ENCODE measurements at regions not wholly inside any gene's neighbourhood (a gene's known extent, or its start where the extent isn't known, plus 50 kb on each side); places are given as distances from the start of the nearest gene placed in this dataset.

DNA sequence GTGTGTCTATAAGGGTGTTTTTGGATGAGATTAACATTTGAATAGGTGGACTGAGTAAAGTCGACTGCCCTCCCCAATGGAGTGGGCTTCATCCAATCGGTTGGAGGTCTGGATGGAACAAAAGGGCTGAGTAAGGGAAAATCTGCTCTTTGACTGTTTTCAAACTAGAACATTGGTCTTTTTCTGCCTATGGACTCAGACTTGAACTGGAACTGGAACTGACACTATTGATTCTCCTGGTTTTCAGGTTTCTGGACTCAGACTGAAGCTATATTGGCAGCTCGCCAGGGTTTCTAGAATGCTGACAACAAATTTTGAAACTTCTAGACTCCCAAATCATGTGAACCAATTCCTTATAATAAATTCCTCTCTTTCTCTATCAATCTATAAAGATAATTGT lies 498.9 kb upstream of the EPHA7 start:
- TF ChIP-seq, protein P1, sequence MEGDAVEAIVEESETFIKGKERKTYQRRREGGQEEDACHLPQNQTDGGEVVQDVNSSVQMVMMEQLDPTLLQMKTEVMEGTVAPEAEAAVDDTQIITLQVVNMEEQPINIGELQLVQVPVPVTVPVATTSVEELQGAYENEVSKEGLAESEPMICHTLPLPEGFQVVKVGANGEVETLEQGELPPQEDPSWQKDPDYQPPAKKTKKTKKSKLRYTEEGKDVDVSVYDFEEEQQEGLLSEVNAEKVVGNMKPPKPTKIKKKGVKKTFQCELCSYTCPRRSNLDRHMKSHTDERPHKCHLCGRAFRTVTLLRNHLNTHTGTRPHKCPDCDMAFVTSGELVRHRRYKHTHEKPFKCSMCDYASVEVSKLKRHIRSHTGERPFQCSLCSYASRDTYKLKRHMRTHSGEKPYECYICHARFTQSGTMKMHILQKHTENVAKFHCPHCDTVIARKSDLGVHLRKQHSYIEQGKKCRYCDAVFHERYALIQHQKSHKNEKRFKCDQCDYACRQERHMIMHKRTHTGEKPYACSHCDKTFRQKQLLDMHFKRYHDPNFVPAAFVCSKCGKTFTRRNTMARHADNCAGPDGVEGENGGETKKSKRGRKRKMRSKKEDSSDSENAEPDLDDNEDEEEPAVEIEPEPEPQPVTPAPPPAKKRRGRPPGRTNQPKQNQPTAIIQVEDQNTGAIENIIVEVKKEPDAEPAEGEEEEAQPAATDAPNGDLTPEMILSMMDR (IDR thresholded peaks at IDR 0.05; ENCODE audit: insufficient read depth, low read depth, low read length): no peak
- no peak for TF ChIP-seq EZH2 (IDR thresholded peaks at IDR 0.05; ENCODE audit: insufficient read depth, low read length)

Measured in astrocyte (in vitro differentiated cells and primary cell).